Neuronal stem cell (in vitro differentiated cells): ENCODE measurements at regions not wholly inside any gene's neighbourhood (a gene's known extent, or its start where the extent isn't known, plus 50 kb on each side); places are given as distances from the start of the nearest gene placed in this dataset.

Experiments
- DNase-seq: peaks from one replicate; pipeline ENCODE4 v3.0.0-alpha.2; 2013; ENCODE audit warnings: low spot score
- H2AFZ ChIP-seq: one replicate; pipeline ENCODE4 v1.6.1; 2013; ENCODE audit warnings: mild to moderate bottlenecking, low read length, inconsistent platforms
- H2AK5ac ChIP-seq: 2 replicates; pipeline ENCODE4 v1.6.1; 2013; ENCODE audit warnings: low read depth, mild to moderate bottlenecking, inconsistent platforms, low read length, moderate library complexity, mixed read lengths
- H2BK120ac ChIP-seq: 2 replicates; pipeline ENCODE4 v1.6.1; 2013; ENCODE audit warnings: low read depth, mild to moderate bottlenecking, inconsistent platforms, low read length, moderate library complexity, mixed read lengths
- H2BK12ac ChIP-seq: one replicate; pipeline ENCODE4 v1.6.1; 2013; ENCODE audit warnings: low read length, inconsistent platforms
- H2BK15ac ChIP-seq: 2 replicates; pipeline ENCODE4 v1.6.1; 2013; ENCODE audit warnings: mild to moderate bottlenecking, low read length, inconsistent platforms, mixed read lengths
- H2BK5ac ChIP-seq: one replicate; pipeline ENCODE4 v1.6.1; 2013; ENCODE audit warnings: inconsistent platforms, mild to moderate bottlenecking, low read length, moderate library complexity
- H3K14ac ChIP-seq: one replicate; pipeline ENCODE4 v1.6.1; 2013; ENCODE audit warnings: low read length, inconsistent platforms
- H3K18ac ChIP-seq: 2 replicates; pipeline ENCODE4 v1.6.1; 2013; ENCODE audit warnings: low read length, inconsistent platforms
- H3K23ac ChIP-seq: 2 replicates; pipeline ENCODE4 v1.6.1; 2013; ENCODE audit warnings: low read depth, mild to moderate bottlenecking, mixed read lengths, low read length, inconsistent platforms; ENCODE audit not compliant: poor library complexity
- H3K27ac ChIP-seq: replicated peaks from 3 replicates; pipeline ENCODE4 v1.5.1; 2013; ENCODE audit warnings: low read length, inconsistent platforms
- H3K27me3 ChIP-seq, 3 experiments: 2 replicates each; pipeline ENCODE4 v1.6.1; 2013; ENCODE audit warnings: low read length in 3 of 3, mild to moderate bottlenecking in 2 of 3, inconsistent platforms in 1 of 3, low read depth in 1 of 3, mixed read lengths in 1 of 3, moderate library complexity in 1 of 3; ENCODE audit not compliant: control insufficient read depth in 3 of 3, insufficient read depth in 3 of 3
- H3K36me3 ChIP-seq, 2 donors: replicated peaks in 1 of 2; 2 replicates each; pipeline ENCODE4 v1.6.1; 2013; ENCODE audit warnings: low read length in 2 of 2; ENCODE audit not compliant: control insufficient read depth in 2 of 2, insufficient read depth in 2 of 2
- H3K4ac ChIP-seq: 2 replicates; pipeline ENCODE4 v1.6.1; 2013; ENCODE audit warnings: inconsistent platforms, mild to moderate bottlenecking, low read length, moderate library complexity
- H3K4me1 ChIP-seq, 2 donors: 1 replicate in 1 of 2; 2 replicates in 1 of 2; pipeline ENCODE4 v1.6.1; 2013; ENCODE audit warnings: low read length in 2 of 2, low read depth in 1 of 2; ENCODE audit not compliant: control insufficient read depth in 2 of 2, insufficient read depth in 1 of 2
- H3K4me2 ChIP-seq: one replicate; pipeline ENCODE4 v1.6.1; 2013; ENCODE audit warnings: mild to moderate bottlenecking, low read length, inconsistent platforms; ENCODE audit not compliant: insufficient read depth, poor library complexity, severe bottlenecking
- H3K4me3 ChIP-seq, 2 donors: 2 replicates each; pipeline ENCODE4 v1.5.1; 2013; ENCODE audit warnings: low read length in 2 of 2, mild to moderate bottlenecking in 2 of 2, inconsistent platforms in 1 of 2, moderate library complexity in 1 of 2
- H3K79me1 ChIP-seq: one replicate; pipeline ENCODE4 v1.6.1; 2013; ENCODE audit warnings: low read depth, mild to moderate bottlenecking, inconsistent platforms, low read length, moderate library complexity
- H3K9ac ChIP-seq: one replicate; pipeline ENCODE4 v1.6.1; 2013; ENCODE audit warnings: mild to moderate bottlenecking, low read depth, low read length, inconsistent platforms; ENCODE audit not compliant: poor library complexity
- H3K9me3 ChIP-seq, 2 donors: replicated peaks in 1 of 2; 2 replicates each; pipeline versions ENCODE3 to v1.6.1; 2013; ENCODE audit warnings: low read length in 2 of 2, mild to moderate bottlenecking in 2 of 2, inconsistent platforms in 1 of 2, low read depth in 1 of 2, mixed read lengths in 1 of 2, moderate library complexity in 1 of 2; ENCODE audit not compliant: control insufficient read depth in 2 of 2, insufficient read depth in 1 of 2
- H4K8ac ChIP-seq: one replicate; pipeline ENCODE4 v1.6.1; 2013; ENCODE audit warnings: low read depth, mild to moderate bottlenecking, inconsistent platforms, low read length, moderate library complexity
- H4K91ac ChIP-seq: one replicate; pipeline ENCODE4 v1.6.1; 2013; ENCODE audit warnings: low read length, low read depth, mild to moderate bottlenecking, inconsistent platforms; ENCODE audit not compliant: poor library complexity
- WGBS, 2 donors: extraction: QIAGEN DNeasy Blood & Tissue Kit; methylation state at CpG; one replicate each; pipeline ENCODE4 v1.1.7; 2013; ENCODE audit warnings: missing lambda C conversion rate in 2 of 2, mixed read lengths in 1 of 2; ENCODE audit not compliant: insufficient read length in 2 of 2, insufficient replicate concordance in 1 of 2; ENCODE audit errors: extremely low coverage in 2 of 2; 5-methylcytosine and 5-hydroxymethylcytosine counted together

DNA sequence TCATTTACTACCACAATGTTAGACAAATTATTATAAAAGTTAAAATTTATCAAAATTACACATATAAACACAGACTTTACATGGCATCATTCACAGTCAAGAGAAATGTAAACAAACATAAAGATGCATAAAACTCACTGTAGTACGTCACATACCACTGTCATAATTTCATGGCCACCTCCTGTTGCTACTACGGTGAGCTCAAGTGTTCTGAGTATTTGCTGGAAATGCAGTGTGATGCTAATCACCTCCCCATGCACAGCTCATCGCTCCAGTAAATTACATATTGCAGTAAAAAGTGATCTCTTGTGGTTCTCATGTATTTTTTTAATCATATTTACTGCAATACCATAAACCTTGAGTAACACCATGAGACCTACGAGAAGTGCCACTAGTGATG, 247.7 kb upstream of the SFSWAP start:
- WGBS, 2 donors: no CpG with 5 or more reads among the region's 4 CpGs
- Histone ChIP-seq H2AFZ (no peak overlapping the region), H3K27me3 (no peaks in the 10 kb centered on the region), H2BK15ac (no peak overlapping the region), H3K9me3 (peaks cover 4 to 7% of the 10 kb centered on the region in 2 donors), H3K14ac (no peak overlapping the region), H3K4me3 (no peak overlapping the region), H2AK5ac (no peak overlapping the region), H4K8ac (no peak overlapping the region), H3K36me3 (no peaks in the 10 kb centered on the region), H3K23ac (no peak overlapping the region), H2BK12ac (no peak overlapping the region), H3K9ac (no peak overlapping the region), H4K91ac (no peak overlapping the region), H3K27ac (no peak overlapping the region), H3K18ac (no peak overlapping the region), H2BK5ac (no peak overlapping the region), H3K4ac (no peak overlapping the region), H3K4me1 (peaks cover 3 to 13% of the 10 kb centered on the region in 2 donors), H2BK120ac (no peak overlapping the region), H3K79me1 (no peaks in the 10 kb centered on the region), H3K4me2 (no peak overlapping the region)
- no peak for DNase-seq

DNA sequence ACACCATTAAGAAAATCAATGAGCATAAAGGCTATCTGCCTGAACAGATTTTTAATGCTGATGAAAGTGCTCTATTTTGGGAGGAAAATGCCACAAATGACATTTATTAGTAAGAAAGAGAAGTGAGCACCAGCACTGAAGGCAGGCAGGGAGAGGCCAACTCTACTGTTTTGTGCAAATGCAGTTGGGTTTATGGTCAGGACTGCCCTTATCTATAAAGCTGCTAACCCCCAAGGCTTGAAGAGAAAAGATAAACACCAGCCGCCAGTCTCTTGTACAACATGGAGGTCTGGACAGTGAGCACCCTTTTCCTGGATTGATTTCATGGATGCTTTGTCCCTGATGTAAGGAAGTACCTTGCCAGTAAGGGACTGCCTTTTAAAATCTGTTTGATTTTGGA, 246.8 kb upstream of the SFSWAP start:
- no peak overlapping the region for H2AK5ac ChIP-seq

DNA sequence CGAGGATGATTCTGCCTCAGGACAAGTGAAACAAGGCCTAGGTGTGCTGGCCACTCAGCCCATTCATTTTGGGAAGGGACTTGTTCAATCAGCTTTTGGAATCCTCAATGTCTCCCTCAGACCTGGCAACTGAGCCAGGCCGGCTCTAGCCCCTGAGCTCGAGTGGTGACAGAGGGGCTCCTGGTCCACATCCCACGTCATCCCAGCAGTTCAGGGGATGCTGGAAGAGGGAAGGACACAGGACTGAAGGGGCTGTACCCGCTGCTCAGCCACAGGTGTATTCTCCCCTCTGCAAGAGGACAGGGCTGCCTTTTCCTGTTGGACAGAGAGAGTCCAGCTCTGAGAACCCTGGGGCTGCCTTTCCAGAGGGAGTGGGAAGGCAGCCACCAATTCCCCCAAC, 244.6 kb upstream of the SFSWAP start:
- Histone ChIP-seq H3K79me1 (no peaks in the 10 kb centered on the region), H3K27ac (no peak overlapping the region), H2BK12ac (no peak overlapping the region), H2BK15ac (no peak overlapping the region), H3K4me2 (no peak overlapping the region), H2AK5ac (no peak overlapping the region), H2BK5ac (no peak overlapping the region), H3K9me3 (peaks cover 5 to 7% of the 10 kb centered on the region in 2 donors), H3K4ac (no peak overlapping the region), H3K23ac (no peak overlapping the region), H4K91ac (no peak overlapping the region), H3K18ac (no peak overlapping the region), H3K36me3 (no peaks in the 10 kb centered on the region), H3K4me3 (no peak overlapping the region), H3K9ac (no peak overlapping the region), H2AFZ (no peak overlapping the region), H3K27me3 (no peaks in the 10 kb centered on the region), H3K4me1 (peaks cover under 1% of the 10 kb centered on the region in 2 donors), H3K14ac (no peak overlapping the region), H4K8ac (no peak overlapping the region), H2BK120ac (no peak overlapping the region)
- WGBS, 2 donors: no CpG with 5 or more reads among the region's 5 CpGs
- no peak for DNase-seq

More for the DNA sequence above, 246.8 kb upstream of the SFSWAP start:
- H3K4me2 ChIP-seq: no peak overlapping the region
- H3K4me1 ChIP-seq: peaks cover 3 to 13% of the 10 kb centered on the region in 2 donors
- H3K27me3 ChIP-seq: no peaks in the 10 kb centered on the region
- H3K36me3 ChIP-seq: no peaks in the 10 kb centered on the region
- H3K23ac ChIP-seq: no peak overlapping the region
- H4K91ac ChIP-seq: no peak overlapping the region
- no peak overlapping the region for H3K18ac ChIP-seq
- no peak overlapping the region for H3K27ac ChIP-seq
- H3K4ac ChIP-seq: no peak overlapping the region
- DNase-seq: no peak
- H3K79me1 ChIP-seq: no peaks in the 10 kb centered on the region
- peaks cover 4 to 7% of the 10 kb centered on the region in 2 donors for H3K9me3 ChIP-seq
- H2BK5ac ChIP-seq: no peak overlapping the region
- H4K8ac ChIP-seq: no peak overlapping the region
- no peak overlapping the region for H3K9ac ChIP-seq
- no peak overlapping the region for H3K4me3 ChIP-seq
- H2BK15ac ChIP-seq: no peak overlapping the region
- no peak overlapping the region for H3K14ac ChIP-seq
- H2BK12ac ChIP-seq: no peak overlapping the region
- H2AFZ ChIP-seq: no peak overlapping the region
- WGBS, 2 donors: no CpG with 5 or more reads among the region's 1 CpG
- H2BK120ac ChIP-seq: no peak overlapping the region

DNA sequence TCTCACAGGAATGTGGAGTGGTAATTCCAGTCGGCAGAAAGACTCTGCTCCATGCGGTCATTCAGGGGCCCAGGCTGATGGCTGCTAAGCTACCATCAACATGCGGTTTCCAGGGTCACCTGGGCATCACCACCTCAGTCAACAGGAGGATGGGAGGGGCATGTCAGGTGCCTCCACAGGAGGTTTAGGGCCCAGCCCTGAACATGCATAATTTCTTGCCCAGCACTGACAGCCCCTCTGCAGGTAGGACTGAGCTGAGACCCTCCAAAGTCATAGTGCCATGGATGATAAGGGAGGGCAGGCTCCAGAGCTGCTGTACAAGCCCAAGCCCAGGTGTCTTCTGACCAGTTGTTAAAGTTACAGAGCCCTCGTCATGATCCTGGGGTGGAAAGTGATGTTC, 244.0 kb upstream of the SFSWAP start:
- no CpG with 5 or more reads among the region's 4 CpGs for WGBS, 2 donors
- Histone ChIP-seq H3K18ac (no peak overlapping the region), H3K4me2 (no peak overlapping the region), H3K27ac (no peak overlapping the region), H3K4ac (no peak overlapping the region), H3K79me1 (no peaks in the 10 kb centered on the region), H3K23ac (no peak overlapping the region), H2BK5ac (no peak overlapping the region), H3K27me3 (no peaks in the 10 kb centered on the region), H3K4me1 (peaks cover 2 to 3% of the 10 kb centered on the region in 2 donors), H2AK5ac (no peak overlapping the region), H2BK12ac (no peak overlapping the region), H2AFZ (no peak overlapping the region), H4K91ac (no peak overlapping the region), H2BK15ac (no peak overlapping the region), H3K14ac (no peak overlapping the region), H3K9ac (no peak overlapping the region), H3K9me3 (peaks cover 6 to 7% of the 10 kb centered on the region in 2 donors), H2BK120ac (no peak overlapping the region), H3K36me3 (no peaks in the 10 kb centered on the region), H4K8ac (no peak overlapping the region), H3K4me3 (peak overlapping the region in 1 of 2 donors; percentile 37)
- no peak for DNase-seq
